ENCODE measurements at regions not wholly inside any gene's neighbourhood (a gene's known extent, or its start where the extent isn't known, plus 50 kb on each side); places are given as distances from the start of the nearest gene placed in this dataset.

DNA sequence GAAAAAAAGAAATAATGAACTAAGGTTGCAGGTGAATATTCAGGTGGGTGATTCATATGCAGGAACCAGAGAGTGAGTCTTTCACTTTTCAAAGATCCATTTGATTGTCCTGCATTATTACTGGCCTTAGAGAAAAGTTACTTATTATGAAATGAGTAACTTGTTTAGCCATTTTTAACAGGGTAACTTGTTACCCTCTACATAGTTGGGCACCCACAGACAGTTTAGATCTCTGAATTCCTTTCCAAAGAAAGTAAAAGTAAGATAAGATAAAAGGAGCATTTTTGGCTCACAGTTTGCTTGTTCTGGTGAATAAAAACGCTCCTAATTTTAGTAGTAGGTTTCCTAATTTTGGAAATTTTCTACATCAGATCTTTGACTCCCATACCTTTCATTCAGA, 54.1 kb upstream of the DAB2 start:
- Histone ChIP-seq H3K4me1 (peaks cover 5% of the 10 kb centered on the region), H3K36me3 (ENCODE audit: low read depth, missing control alignments) (no peaks in the 10 kb centered on the region), H3K4me3 (no peak overlapping the region), H3K27me3 (no peaks in the 10 kb centered on the region), H3K27ac (no peak overlapping the region), H3K9me3 (no peaks in the 10 kb centered on the region)
- whole genome bisulfite sequencing, 2 donors, result 0 to 21% methylated on average over 1 of the region's 1 CpG
- TF ChIP-seq POLR2A (IDR thresholded peaks at IDR 0.05), result no peak
- TF ChIP-seq, protein P1, sequence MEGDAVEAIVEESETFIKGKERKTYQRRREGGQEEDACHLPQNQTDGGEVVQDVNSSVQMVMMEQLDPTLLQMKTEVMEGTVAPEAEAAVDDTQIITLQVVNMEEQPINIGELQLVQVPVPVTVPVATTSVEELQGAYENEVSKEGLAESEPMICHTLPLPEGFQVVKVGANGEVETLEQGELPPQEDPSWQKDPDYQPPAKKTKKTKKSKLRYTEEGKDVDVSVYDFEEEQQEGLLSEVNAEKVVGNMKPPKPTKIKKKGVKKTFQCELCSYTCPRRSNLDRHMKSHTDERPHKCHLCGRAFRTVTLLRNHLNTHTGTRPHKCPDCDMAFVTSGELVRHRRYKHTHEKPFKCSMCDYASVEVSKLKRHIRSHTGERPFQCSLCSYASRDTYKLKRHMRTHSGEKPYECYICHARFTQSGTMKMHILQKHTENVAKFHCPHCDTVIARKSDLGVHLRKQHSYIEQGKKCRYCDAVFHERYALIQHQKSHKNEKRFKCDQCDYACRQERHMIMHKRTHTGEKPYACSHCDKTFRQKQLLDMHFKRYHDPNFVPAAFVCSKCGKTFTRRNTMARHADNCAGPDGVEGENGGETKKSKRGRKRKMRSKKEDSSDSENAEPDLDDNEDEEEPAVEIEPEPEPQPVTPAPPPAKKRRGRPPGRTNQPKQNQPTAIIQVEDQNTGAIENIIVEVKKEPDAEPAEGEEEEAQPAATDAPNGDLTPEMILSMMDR (IDR thresholded peaks at IDR 0.05), result no peak
- intact Hi-C loops (cut with DNase I; ENCODE audit: low total_unique reads), result no loop called here
- no peak for DNase-seq

DNA sequence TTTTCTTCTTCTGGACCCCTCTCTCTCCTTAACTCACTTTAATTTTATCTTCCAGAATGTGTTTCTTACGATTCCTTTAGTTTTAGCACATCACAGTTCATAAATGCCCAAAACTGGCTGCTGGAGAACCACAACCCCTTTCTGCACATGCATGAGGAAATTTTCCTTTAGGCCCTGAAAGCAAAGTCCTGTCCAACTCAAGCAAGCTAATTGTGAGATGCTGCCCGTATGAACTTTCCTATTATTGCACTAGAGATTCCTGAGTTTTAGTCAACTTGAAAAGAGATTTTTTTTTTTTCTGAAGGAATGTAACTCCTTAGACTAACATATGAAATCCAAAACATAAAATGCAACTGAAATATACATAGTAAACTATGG, 52.1 kb upstream of the DAB2 start:
- no peak for DNase-seq
- TF ChIP-seq POLR2A (IDR thresholded peaks at IDR 0.05), result no peak
- TF ChIP-seq, protein P1 (IDR thresholded peaks at IDR 0.05), result no peak
- WGBS, 2 donors, result 67 to 69% methylated on average over 2 of the region's 2 CpGs
- Histone ChIP-seq H3K27me3 (no peaks in the 10 kb centered on the region), H3K4me1 (peaks cover 5% of the 10 kb centered on the region), H3K27ac (no peak overlapping the region), H3K4me3 (no peak overlapping the region), H3K36me3 (ENCODE audit: low read depth, missing control alignments) (no peaks in the 10 kb centered on the region), H3K9me3 (no peaks in the 10 kb centered on the region)
- intact Hi-C loops (cut with DNase I; ENCODE audit: low total_unique reads), result no loop called here

DNA sequence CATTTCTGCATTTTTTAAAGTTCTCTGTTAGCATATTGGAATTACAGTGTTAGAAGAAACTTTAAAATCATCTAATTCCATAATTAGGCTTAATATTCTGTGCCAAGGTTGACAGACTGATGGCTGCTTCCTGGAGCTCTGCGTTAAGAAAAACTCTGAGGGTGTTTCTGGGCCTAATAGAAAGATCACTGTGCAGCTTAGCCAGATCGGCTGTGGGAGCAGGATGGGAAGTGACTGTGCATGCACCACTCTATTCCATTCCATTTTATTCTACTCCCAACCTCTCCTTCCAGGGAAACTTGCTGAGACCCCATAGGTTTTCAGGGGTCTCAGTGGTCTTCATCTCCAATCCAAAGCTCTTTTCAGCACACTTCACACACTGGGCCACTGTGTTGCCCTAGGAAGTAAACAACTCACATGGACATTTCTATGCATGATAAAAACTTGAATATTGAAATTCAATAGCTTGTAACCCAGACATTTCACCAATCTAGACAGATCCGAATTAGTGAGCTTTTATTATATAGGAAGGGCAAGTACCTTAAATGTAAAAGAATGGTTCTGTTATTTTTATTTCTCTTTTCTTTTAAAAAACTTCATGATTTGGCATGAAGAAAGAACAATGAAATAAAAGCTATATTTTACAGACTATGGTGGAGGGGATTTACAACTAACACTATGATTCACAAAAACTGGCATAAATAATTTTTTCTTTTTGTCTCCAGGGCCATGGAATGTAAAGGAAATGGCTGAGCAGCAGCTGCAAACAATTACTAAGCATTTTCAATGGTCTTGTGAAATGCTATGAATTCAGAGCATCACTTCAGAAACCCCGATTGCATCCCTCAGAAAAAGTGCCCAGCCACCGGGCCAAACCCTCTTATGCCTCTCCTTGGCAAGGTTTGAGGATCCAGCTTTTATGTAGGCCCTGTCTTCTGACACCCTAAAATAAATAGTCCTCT, 51.4 kb upstream of the DAB2 start:
- H3K27me3 ChIP-seq, result no peaks in the 10 kb centered on the region
- intact Hi-C loops (cut with DNase I; ENCODE audit: low total_unique reads), result no loop called here
- H3K27ac ChIP-seq, result no peak overlapping the region
- TF ChIP-seq POLR2A (IDR thresholded peaks at IDR 0.05), result no peak
- TF ChIP-seq, protein P1 (IDR thresholded peaks at IDR 0.05), result no peak
- H3K36me3 ChIP-seq (ENCODE audit: low read depth, missing control alignments), result no peaks in the 10 kb centered on the region
- DNase-seq, result no peak
- 74 to 78% methylated on average over 5 of the region's 5 CpGs for WGBS, 2 donors
- peaks cover 5% of the 10 kb centered on the region for H3K4me1 ChIP-seq
- no peaks in the 10 kb centered on the region for H3K9me3 ChIP-seq
- no peak overlapping the region for H3K4me3 ChIP-seq

DNA sequence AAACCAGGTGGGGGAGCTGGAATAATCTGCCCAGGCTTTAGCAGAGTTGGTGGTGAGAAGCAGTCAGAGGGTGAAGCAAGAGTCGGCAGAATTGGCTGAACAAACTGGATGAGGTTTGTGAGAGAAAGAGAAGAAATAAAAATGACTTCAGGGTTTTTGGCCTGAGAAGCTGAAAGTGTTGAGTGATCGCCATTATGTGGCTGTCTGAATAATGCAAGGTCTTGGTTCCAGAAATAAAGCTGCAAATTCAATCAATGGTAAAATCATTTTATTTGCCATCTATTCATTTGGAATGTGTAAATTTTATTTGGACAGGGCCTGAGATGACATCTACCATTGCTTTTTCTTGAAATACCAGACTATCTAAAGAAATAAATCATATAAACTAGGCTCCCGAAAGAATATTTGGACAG, 50.4 kb upstream of the DAB2 start:
- 72 to 88% methylated on average over 3 of the region's 3 CpGs for WGBS, 2 donors
- TF ChIP-seq, protein P1 (IDR thresholded peaks at IDR 0.05), result no peak
- TF ChIP-seq POLR2A (IDR thresholded peaks at IDR 0.05), result no peak
- no peak overlapping the region for H3K27ac ChIP-seq
- H3K4me1 ChIP-seq, result peaks cover 5% of the 10 kb centered on the region
- no peaks in the 10 kb centered on the region for H3K36me3 ChIP-seq (ENCODE audit: low read depth, missing control alignments)
- no peak overlapping the region for H3K4me3 ChIP-seq
- DNase-seq, result no peak
- no peaks in the 10 kb centered on the region for H3K27me3 ChIP-seq
- intact Hi-C loops (cut with DNase I; ENCODE audit: low total_unique reads), result no loop called here
- no peaks in the 10 kb centered on the region for H3K9me3 ChIP-seq

Small RNA genes lying in the stretch of these regions (small RNA-seq; reads per million reads assigned to genes)
- 0 reads per million in 2 donors for gene RNU1-150P

All from testis (tissue), 2 donors.